ENCODE measurements at regions not wholly inside any gene's neighbourhood (a gene's known extent, or its start where the extent isn't known, plus 50 kb on each side); places are given as distances from the start of the nearest gene placed in this dataset.

GRCh38 chr2:180734382-180734781, 246.0 kb upstream of the UBE2E3 start:
- no peak for DNase-seq

GRCh38 chr2:180733330-180733729, 247.1 kb upstream of the UBE2E3 start:
- DNase-seq = no peak

- DNase-seq = no peak
Measured at GRCh38 chr2:180732337-180732736, 248.1 kb upstream of the UBE2E3 start.

GRCh38 chr2:180730976-180731375, 249.4 kb upstream of the UBE2E3 start:
- no peak for DNase-seq

GRCh38 chr2:180728928-180729559, 251.4 kb upstream of the UBE2E3 start:
- no peak for DNase-seq

- no peak for DNase-seq
Measured at GRCh38 chr2:180723712-180724111, 256.7 kb upstream of the UBE2E3 start.

- DNase-seq = no peak
Measured at GRCh38 chr2:180722551-180723239, 257.7 kb upstream of the UBE2E3 start.

GRCh38 chr2:180720829-180721228, 259.6 kb upstream of the UBE2E3 start:
- DNase-seq = no peak

- no peak for DNase-seq
Measured at GRCh38 chr2:180717588-180717987, 262.8 kb upstream of the UBE2E3 start.

- no peak for DNase-seq
Measured at GRCh38 chr2:180716186-180717180, 263.9 kb upstream of the UBE2E3 start.

- no peak for DNase-seq
Measured at GRCh38 chr2:180715044-180715443, 265.4 kb upstream of the UBE2E3 start.

GRCh38 chr2:180709392-180710145, 270.8 kb upstream of the UBE2E3 start:
- DNase-seq = no peak

GRCh38 chr2:180707884-180708205, 272.6 kb upstream of the UBE2E3 start:
- DNase-seq = no peak

GRCh38 chr2:180707175-180707883, 273.1 kb upstream of the UBE2E3 start:
- DNase-seq = no peak

GRCh38 chr2:180706694-180707093, 273.7 kb upstream of the UBE2E3 start:
- DNase-seq = no peak

GRCh38 chr2:180705551-180705950, 274.9 kb upstream of the UBE2E3 start:
- DNase-seq = no peak

GRCh38 chr2:180705122-180705521, 275.3 kb upstream of the UBE2E3 start:
- no peak for DNase-seq

- DNase-seq = no peak
Measured at GRCh38 chr2:180699657-180700361, 280.6 kb upstream of the UBE2E3 start.

GRCh38 chr2:180698668-180699067, 281.7 kb upstream of the UBE2E3 start:
- no peak for DNase-seq

- DNase-seq = no peak
Measured at GRCh38 chr2:180695586-180696401, 284.6 kb upstream of the UBE2E3 start.

Data from activated naive CD4-positive, alpha-beta T cell (primary cell).